ENCODE measurements at regions not wholly inside any gene's neighbourhood (a gene's known extent, or its start where the extent isn't known, plus 50 kb on each side); places are given as distances from the start of the nearest gene placed in this dataset.

DNA sequence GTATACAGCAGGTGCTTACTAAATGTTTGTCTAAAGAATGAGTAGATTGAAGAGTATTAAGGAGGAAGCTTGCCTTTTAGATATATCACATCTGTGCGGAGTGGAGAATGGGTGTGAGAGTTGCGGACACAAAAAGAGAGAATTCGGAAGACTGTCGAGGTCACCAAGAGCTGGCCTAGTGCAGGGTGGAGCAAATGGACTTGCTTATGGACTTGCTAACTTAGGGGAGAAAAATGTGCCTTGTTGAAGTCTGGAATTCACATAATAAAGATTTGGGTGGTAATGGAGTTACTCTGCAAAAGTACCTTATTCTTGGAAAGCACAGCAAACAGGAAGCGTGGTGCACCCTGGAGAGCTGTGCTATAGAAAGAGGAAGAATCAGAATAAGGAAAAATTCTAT, 361.7 kb downstream of the PRDM2 start:
- TF ChIP-seq, protein P1, sequence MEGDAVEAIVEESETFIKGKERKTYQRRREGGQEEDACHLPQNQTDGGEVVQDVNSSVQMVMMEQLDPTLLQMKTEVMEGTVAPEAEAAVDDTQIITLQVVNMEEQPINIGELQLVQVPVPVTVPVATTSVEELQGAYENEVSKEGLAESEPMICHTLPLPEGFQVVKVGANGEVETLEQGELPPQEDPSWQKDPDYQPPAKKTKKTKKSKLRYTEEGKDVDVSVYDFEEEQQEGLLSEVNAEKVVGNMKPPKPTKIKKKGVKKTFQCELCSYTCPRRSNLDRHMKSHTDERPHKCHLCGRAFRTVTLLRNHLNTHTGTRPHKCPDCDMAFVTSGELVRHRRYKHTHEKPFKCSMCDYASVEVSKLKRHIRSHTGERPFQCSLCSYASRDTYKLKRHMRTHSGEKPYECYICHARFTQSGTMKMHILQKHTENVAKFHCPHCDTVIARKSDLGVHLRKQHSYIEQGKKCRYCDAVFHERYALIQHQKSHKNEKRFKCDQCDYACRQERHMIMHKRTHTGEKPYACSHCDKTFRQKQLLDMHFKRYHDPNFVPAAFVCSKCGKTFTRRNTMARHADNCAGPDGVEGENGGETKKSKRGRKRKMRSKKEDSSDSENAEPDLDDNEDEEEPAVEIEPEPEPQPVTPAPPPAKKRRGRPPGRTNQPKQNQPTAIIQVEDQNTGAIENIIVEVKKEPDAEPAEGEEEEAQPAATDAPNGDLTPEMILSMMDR (IDR thresholded peaks at IDR 0.05; ENCODE audit: low read depth, low read length, poor library complexity, severe bottlenecking) = no peak
- no peak for TF ChIP-seq EZH2phosphoT487 (IDR thresholded peaks at IDR 0.05; ENCODE audit: borderline replicate concordance, low read length)

Data from DOHH2 (cell line).